ENCODE measurements at regions not wholly inside any gene's neighbourhood (a gene's known extent, or its start where the extent isn't known, plus 50 kb on each side); places are given as distances from the start of the nearest gene placed in this dataset.

GRCh38 chrX:87078231-87078630, 439.4 kb upstream of the KLHL4 start:
- Histone ChIP-seq H3K9me3 (ENCODE audit: control insufficient read depth, insufficient read depth, low read length) (no peaks in the 10 kb centered on the region), H3K27ac (ENCODE audit: low read depth, low read length) (no peak overlapping the region), H3K4me3 (ENCODE audit: low read depth, low read length) (no peak overlapping the region), H3K27me3 (ENCODE audit: control insufficient read depth, insufficient read depth, low read length) (no peaks in the 10 kb centered on the region)
- TF ChIP-seq CTCF (IDR thresholded peaks at IDR 0.05; ENCODE audit: low read depth, low read length) = no peak
- CTCF ChIA-PET = no interaction called here
- POLR2A ChIA-PET = no interaction called here
- DNase-seq (ENCODE audit: low read depth, low spot score) = no peak

GRCh38 chrX:87098477-87098876, 419.1 kb upstream of the KLHL4 start:
- ChIA-PET POLR2A (no interaction called here), CTCF (no interaction called here)
- H3K4me3 ChIP-seq (ENCODE audit: low read depth, low read length) = no peak overlapping the region
- no peaks in the 10 kb centered on the region for H3K27me3 ChIP-seq (ENCODE audit: control insufficient read depth, insufficient read depth, low read length)
- no peak for TF ChIP-seq CTCF (IDR thresholded peaks at IDR 0.05; ENCODE audit: low read depth, low read length)
- no peak overlapping the region for H3K27ac ChIP-seq (ENCODE audit: low read depth, low read length)
- no peak for DNase-seq (ENCODE audit: low read depth, low spot score)
- H3K9me3 ChIP-seq (ENCODE audit: control insufficient read depth, insufficient read depth, low read length) = peaks cover 4% of the 10 kb centered on the region; the same call in 1 of the 2 replicates

GRCh38 chrX:87105131-87105530, 412.5 kb upstream of the KLHL4 start:
- Histone ChIP-seq H3K9me3 (ENCODE audit: control insufficient read depth, insufficient read depth, low read length) (peaks cover 2% of the 10 kb centered on the region; the same call in 1 of the 2 replicates), H3K4me3 (ENCODE audit: low read depth, low read length) (no peak overlapping the region), H3K27ac (ENCODE audit: low read depth, low read length) (no peak overlapping the region), H3K27me3 (ENCODE audit: control insufficient read depth, insufficient read depth, low read length) (no peaks in the 10 kb centered on the region)
- no peak for TF ChIP-seq CTCF (IDR thresholded peaks at IDR 0.05; ENCODE audit: low read depth, low read length)
- ChIA-PET POLR2A (no interaction called here), CTCF (no interaction called here)
- DNase-seq (ENCODE audit: low read depth, low spot score) = no peak

- H3K9me3 ChIP-seq (ENCODE audit: control insufficient read depth, insufficient read depth, low read length) = peaks cover 5% of the 10 kb centered on the region; the same call in 1 of the 2 replicates
- no peak for TF ChIP-seq CTCF (IDR thresholded peaks at IDR 0.05; ENCODE audit: low read depth, low read length)
- DNase-seq (ENCODE audit: low read depth, low spot score) = no peak
- POLR2A ChIA-PET = no interaction called here
- no peaks in the 10 kb centered on the region for H3K27me3 ChIP-seq (ENCODE audit: control insufficient read depth, insufficient read depth, low read length)
- H3K27ac ChIP-seq (ENCODE audit: low read depth, low read length) = no peak overlapping the region
- no peak overlapping the region for H3K4me3 ChIP-seq (ENCODE audit: low read depth, low read length)
- CTCF ChIA-PET = no interaction called here
Measured at GRCh38 chrX:87110142-87110541, 407.5 kb upstream of the KLHL4 start.

- no peak for DNase-seq (ENCODE audit: low read depth, low spot score)
- CTCF ChIA-PET = no interaction called here
- Histone ChIP-seq H3K9me3 (ENCODE audit: control insufficient read depth, insufficient read depth, low read length) (no peaks in the 10 kb centered on the region), H3K4me3 (ENCODE audit: low read depth, low read length) (no peak overlapping the region), H3K27ac (ENCODE audit: low read depth, low read length) (no peak overlapping the region), H3K27me3 (ENCODE audit: control insufficient read depth, insufficient read depth, low read length) (no peaks in the 10 kb centered on the region)
- no peak for TF ChIP-seq CTCF (IDR thresholded peaks at IDR 0.05; ENCODE audit: low read depth, low read length)
- POLR2A ChIA-PET = no interaction called here
Measured at GRCh38 chrX:87140800-87141483, 376.7 kb upstream of the KLHL4 start.

All from AG04450 (cell line).